ENCODE measurements at regions not wholly inside any gene's neighbourhood (a gene's known extent, or its start where the extent isn't known, plus 50 kb on each side); places are given as distances from the start of the nearest gene placed in this dataset.
"Not testable (repeated sequence)": the region's sequence is repeated elsewhere in the genome, so short reads cannot be mapped to it uniquely, and the experiment has no call there.

DNA sequence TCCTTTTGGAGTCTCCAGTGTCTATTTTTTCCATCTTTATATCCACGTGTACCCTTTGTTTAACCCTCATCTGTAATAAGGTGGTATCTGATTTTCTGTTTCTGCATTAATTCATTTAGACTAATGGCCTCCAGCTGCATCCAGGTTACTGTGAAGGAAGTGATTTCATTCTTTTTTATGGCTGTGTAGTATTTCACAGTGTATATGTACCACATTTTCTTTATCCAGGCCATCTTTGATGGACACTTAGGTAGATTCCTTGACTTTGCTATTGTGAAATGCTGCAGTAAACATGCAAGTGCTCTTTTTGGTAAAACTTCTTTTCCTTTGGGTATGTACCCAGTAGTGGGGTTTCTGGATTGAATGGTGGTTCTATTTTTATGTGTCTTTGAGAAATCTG is 128.0 kb upstream of the MTPN start:
- H3K27ac ChIP-seq, result no peak overlapping the region
- H3K9me3 ChIP-seq, result peaks cover 0 to 24% (median 6%) of the 10 kb centered on the region in 8 donors
- no peak for DNase-seq
- intact Hi-C loops (cut with DNase I; ENCODE audit: low total_unique reads), result no loop called here
- H3K36me3 ChIP-seq, result no peaks in the 10 kb centered on the region
- no peaks in the 10 kb centered on the region for H3K4me1 ChIP-seq
- no peaks in the 10 kb centered on the region for H3K27me3 ChIP-seq (replicated peaks in 1 of 7)
- TF ChIP-seq POLR2A (IDR thresholded peaks at IDR 0.05) (no peak), CTCF (IDR thresholded peaks at IDR 0.05 in 8 of 11, conservative IDR thresholded peaks at IDR 0.05 in 3 of 11) (no peak), POLR2AphosphoS5 (IDR thresholded peaks at IDR 0.05) (no peak)
- no peak overlapping the region for H3K4me3 ChIP-seq
- 83 to 94% (median 88%) methylated on average over 1 of the region's 1 CpG for WGBS, 5 donors

GRCh38 chr7:136104269-136104603 is 127.1 kb upstream of the MTPN start:
- Histone ChIP-seq H3K4me3 (no peak overlapping the region), H3K27me3 (replicated peaks in 1 of 7) (no peaks in the 10 kb centered on the region), H3K4me1 (no peaks in the 10 kb centered on the region), H3K27ac (no peak overlapping the region), H3K9me3 (peaks cover 0 to 20% (median 6%) of the 10 kb centered on the region in 8 donors), H3K36me3 (no peaks in the 10 kb centered on the region)
- no peak for DNase-seq
- TF ChIP-seq POLR2A (IDR thresholded peaks at IDR 0.05) (no peak), POLR2AphosphoS5 (IDR thresholded peaks at IDR 0.05) (no peak), CTCF (IDR thresholded peaks at IDR 0.05 in 8 of 11, conservative IDR thresholded peaks at IDR 0.05 in 3 of 11) (no peak)
- 44 to 73% (median 72%) methylated on average over 2 of the region's 2 CpGs for WGBS, 5 donors
- intact Hi-C loops (cut with DNase I; ENCODE audit: low total_unique reads), result no loop called here

DNA sequence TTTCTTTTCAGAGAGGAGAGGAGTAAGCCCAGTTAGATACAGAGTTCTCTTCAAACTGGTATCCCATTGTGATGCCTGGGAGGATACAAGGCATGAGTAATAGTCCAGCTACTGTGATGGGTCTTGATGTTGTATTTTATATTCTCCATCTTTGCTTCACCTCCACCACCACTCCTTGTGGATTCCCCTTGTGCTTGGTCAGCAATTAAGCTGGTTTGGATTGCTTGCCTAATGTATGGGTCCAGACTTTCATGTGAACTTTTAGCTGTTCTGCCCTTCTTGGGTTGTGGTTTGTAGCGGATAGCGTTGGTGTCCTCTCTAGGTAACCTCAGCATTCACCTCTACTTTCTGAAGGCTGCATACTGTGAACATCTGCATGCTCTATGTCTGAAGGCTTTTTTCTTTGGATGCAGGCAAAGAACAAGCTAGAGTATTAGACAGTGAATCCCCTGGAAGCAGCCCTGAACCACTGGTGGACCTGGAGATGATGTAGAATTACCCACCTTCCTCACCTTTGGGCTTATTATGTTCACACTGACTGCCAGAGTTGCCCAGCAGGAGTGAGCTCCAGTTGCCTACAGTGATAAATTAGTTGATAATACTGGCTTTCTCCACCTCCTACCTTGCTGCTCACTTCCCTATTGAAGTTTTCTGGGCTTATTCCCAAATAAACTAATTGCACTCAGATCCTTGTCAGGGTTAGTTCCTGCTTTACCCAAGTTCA is 126.5 kb upstream of the MTPN start:
- TF ChIP-seq POLR2AphosphoS5 (IDR thresholded peaks at IDR 0.05), result no peak
- TF ChIP-seq CTCF (IDR thresholded peaks at IDR 0.05 in 8 of 11, conservative IDR thresholded peaks at IDR 0.05 in 3 of 11), result no peak
- TF ChIP-seq POLR2A (IDR thresholded peaks at IDR 0.05), result no peak
- H3K27me3 ChIP-seq (replicated peaks in 1 of 7), result no peaks in the 10 kb centered on the region
- WGBS, 5 donors, result 45 to 97% (median 97%) methylated on average over 2 of the region's 2 CpGs
- H3K27ac ChIP-seq, result no peak overlapping the region
- no peak overlapping the region for H3K4me3 ChIP-seq
- DNase-seq, result no peak
- H3K4me1 ChIP-seq, result no peaks in the 10 kb centered on the region
- H3K9me3 ChIP-seq, result peaks cover 0 to 17% (median 5%) of the 10 kb centered on the region in 8 donors
- intact Hi-C loops (cut with DNase I; ENCODE audit: low total_unique reads), result no loop called here
- no peaks in the 10 kb centered on the region for H3K36me3 ChIP-seq

GRCh38 chr7:136102881-136103280 is 125.7 kb upstream of the MTPN start:
- no peaks in the 10 kb centered on the region for H3K36me3 ChIP-seq
- H3K9me3 ChIP-seq, result peaks cover 0 to 16% (median 4%) of the 10 kb centered on the region in 8 donors
- intact Hi-C loops (cut with DNase I; ENCODE audit: low total_unique reads), result no loop called here
- no peak for DNase-seq
- no peaks in the 10 kb centered on the region for H3K4me1 ChIP-seq
- no peak for TF ChIP-seq POLR2A (IDR thresholded peaks at IDR 0.05)
- no peak for TF ChIP-seq CTCF (IDR thresholded peaks at IDR 0.05 in 8 of 11, conservative IDR thresholded peaks at IDR 0.05 in 3 of 11)
- TF ChIP-seq POLR2AphosphoS5 (IDR thresholded peaks at IDR 0.05), result no peak
- no peak overlapping the region for H3K27ac ChIP-seq
- no peaks in the 10 kb centered on the region for H3K27me3 ChIP-seq (replicated peaks in 1 of 7)
- no peak overlapping the region for H3K4me3 ChIP-seq

DNA sequence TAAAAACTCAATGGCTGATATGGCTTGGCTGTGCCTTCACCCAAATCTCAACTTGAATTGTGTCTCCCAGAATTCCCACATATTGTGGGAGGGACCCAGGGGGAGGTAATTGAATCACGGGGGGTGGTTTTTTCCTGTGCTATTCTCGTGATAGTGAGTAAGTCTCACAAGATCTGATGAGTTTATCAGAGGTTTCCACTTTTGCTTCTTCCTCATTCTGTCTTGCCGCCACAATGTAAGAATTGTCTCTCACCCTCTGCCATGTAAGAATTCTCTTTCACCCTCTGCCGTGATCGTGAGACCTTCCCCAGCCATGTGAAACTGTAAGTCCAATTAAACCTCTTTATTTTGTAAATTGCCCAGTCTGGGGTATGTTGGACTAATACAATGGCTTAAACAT is 115.6 kb upstream of the MTPN start:
- H3K36me3 ChIP-seq; H3K4me1 ChIP-seq; DNase-seq; H3K27me3 ChIP-seq (replicated peaks in 1 of 7); intact Hi-C loops (cut with DNase I; ENCODE audit: low total_unique reads); H3K27ac ChIP-seq; H3K4me3 ChIP-seq: not testable (repeated sequence)
- 78 to 85% (median 82%) methylated on average over 5 of the region's 5 CpGs for WGBS, 5 donors
- H3K9me3 ChIP-seq, result peaks cover 2 to 24% (median 12%) of the 10 kb centered on the region in 8 donors
